ENCODE measurements at regions not wholly inside any gene's neighbourhood (a gene's known extent, or its start where the extent isn't known, plus 50 kb on each side); places are given as distances from the start of the nearest gene placed in this dataset.

DNA sequence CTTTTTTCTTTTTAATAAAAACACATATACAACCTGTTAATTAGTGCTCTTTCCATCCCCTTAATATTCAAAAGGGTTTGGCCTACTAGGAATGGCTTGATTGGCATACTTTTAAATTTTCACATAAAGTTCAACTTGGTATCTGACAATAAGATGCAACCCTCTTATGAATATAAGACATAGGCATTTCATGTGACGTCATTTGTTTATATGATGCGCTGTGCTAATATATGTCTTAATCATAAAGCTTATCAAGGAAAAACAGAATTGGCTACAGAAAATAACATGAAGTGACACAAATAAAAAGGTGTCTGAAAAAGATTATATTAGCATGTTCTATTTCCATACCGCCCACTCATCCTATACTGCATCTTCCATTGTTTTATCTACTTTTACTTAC lies 1642.4 kb downstream of the EFNA5 start:
- TF ChIP-seq GATA3 (IDR thresholded peaks at IDR 0.05; ENCODE audit: low read depth, low read length) (no peak), GATA2 (IDR thresholded peaks at IDR 0.05; ENCODE audit: low read depth, low read length) (no peak)
